IMR-90 (cell line): ENCODE measurements at regions not wholly inside any gene's neighbourhood (a gene's known extent, or its start where the extent isn't known, plus 50 kb on each side); places are given as distances from the start of the nearest gene placed in this dataset.

Experiments
- ATAC-seq: fragments of 200-7000 bp; cut with Tn5 transposase; 2 replicates; pipeline ENCODE4 v1.9.1; 2020; ENCODE audit warnings: low read depth, mild to moderate bottlenecking, moderate library complexity
- BruUV-seq: library from RNA; stranded (reverse); fragments of 400-500 nt; replicated peaks from 2 replicates; lab custom pipeline; 2021; lab: Mats Ljungman, UMichigan
- CTCF ChIA-PET: fragments of 300-600 bp; formaldehyde crosslinking; extraction: SDS; loops from one replicate; lab custom pipeline; 2021; ENCODE audit warnings: antibody characterized with exemption; lab: Yijun Ruan, JAX
- POLR2A ChIA-PET: fragments of 300-600 bp; sonication (Branson Sonifier 250); formaldehyde crosslinking; loops from one replicate; lab custom pipeline; 2022; ENCODE audit warnings: antibody characterized with exemption; ENCODE audit not compliant: unreplicated experiment; lab: Charles Lee
- DNase-seq: peaks from one replicate; pipeline ENCODE4 v3.0.0; 2013
- H2AFZ ChIP-seq: replicated peaks from 2 replicates; pipeline ENCODE3; 2013; ENCODE audit warnings: low read length, mild to moderate bottlenecking; ENCODE audit not compliant: poor library complexity
- H2AK5ac ChIP-seq: 2 replicates; pipeline ENCODE4 v1.6.1; 2013; ENCODE audit warnings: low read depth, low read length, inconsistent platforms
- H2AK9ac ChIP-seq: replicated peaks from 2 replicates; pipeline ENCODE3; 2013; ENCODE audit warnings: mild to moderate bottlenecking, low read depth, low read length, moderate library complexity; ENCODE audit not compliant: poor library complexity
- H2BK120ac ChIP-seq: 2 replicates; pipeline ENCODE4 v1.6.1; 2013; ENCODE audit warnings: low read depth, low read length, inconsistent platforms
- H2BK15ac ChIP-seq: 3 replicates; pipeline ENCODE4 v1.6.1; 2013; ENCODE audit warnings: low read depth, low read length, inconsistent platforms
- H2BK20ac ChIP-seq: 2 replicates; pipeline ENCODE4 v1.6.1; 2013; ENCODE audit warnings: low read depth, mild to moderate bottlenecking, inconsistent platforms, low read length, moderate library complexity
- H2BK5ac ChIP-seq: 2 replicates; pipeline ENCODE4 v1.6.1; 2013; ENCODE audit warnings: mild to moderate bottlenecking, low read depth, low read length, inconsistent platforms; ENCODE audit not compliant: poor library complexity, severe bottlenecking
- H3K14ac ChIP-seq: replicated peaks from 2 replicates; pipeline ENCODE4 v1.6.1; 2013; ENCODE audit warnings: low read depth, low read length, inconsistent platforms
- H3K18ac ChIP-seq: 2 replicates; pipeline ENCODE4 v1.6.1; 2013; ENCODE audit warnings: low read depth, low read length, control low read depth
- H3K23ac ChIP-seq: 2 replicates; pipeline ENCODE4 v1.6.1; 2013; ENCODE audit warnings: low read depth, low read length, inconsistent platforms
- H3K27ac ChIP-seq: 2 replicates; pipeline ENCODE4 v1.5.1; 2013; ENCODE audit warnings: mild to moderate bottlenecking, control low read depth, low read length; ENCODE audit not compliant: insufficient read depth
- H3K27me3 ChIP-seq: 2 replicates; pipeline ENCODE4 v1.6.1; 2013; ENCODE audit warnings: low read length; ENCODE audit not compliant: control insufficient read depth, insufficient read depth
- H3K36me3 ChIP-seq: 2 replicates; pipeline ENCODE4 v1.6.1; 2013; ENCODE audit warnings: low read length, mixed read lengths; ENCODE audit not compliant: control insufficient read depth, insufficient read depth
- H3K4ac ChIP-seq: 2 replicates; pipeline ENCODE4 v1.6.1; 2013; ENCODE audit warnings: low read depth, low read length, inconsistent platforms
- H3K4me1 ChIP-seq: 2 replicates; pipeline ENCODE4 v1.6.1; 2013; ENCODE audit warnings: low read length, mixed read lengths; ENCODE audit not compliant: control insufficient read depth, insufficient read depth
- H3K4me2 ChIP-seq: 2 replicates; pipeline ENCODE4 v1.6.1; 2013; ENCODE audit warnings: low read depth, mild to moderate bottlenecking, control low read depth, low read length, moderate library complexity
- H3K4me3 ChIP-seq: 2 replicates; pipeline ENCODE4 v1.5.1; 2013; ENCODE audit warnings: low read depth, mild to moderate bottlenecking, control low read depth, low read length, moderate library complexity; ENCODE audit not compliant: insufficient read depth
- H3K56ac ChIP-seq: 2 replicates; pipeline ENCODE4 v1.6.1; 2013; ENCODE audit warnings: low read length, inconsistent platforms; ENCODE audit not compliant: insufficient read depth; ENCODE audit errors: extremely low read depth
- H3K79me1 ChIP-seq, 2 experiments: 2 replicates each; pipeline ENCODE4 v1.6.1; 2013; ENCODE audit warnings: low read length in 2 of 2, inconsistent platforms in 1 of 2, low read depth in 1 of 2
- H3K9ac ChIP-seq: 2 replicates; pipeline ENCODE4 v1.6.1; 2013; ENCODE audit warnings: low read depth, low read length, control low read depth
- H3K9me1 ChIP-seq: 2 replicates; pipeline ENCODE4 v1.6.1; 2013; ENCODE audit warnings: low read length, inconsistent platforms; ENCODE audit not compliant: insufficient read depth
- H3K9me3 ChIP-seq: 2 replicates; pipeline ENCODE4 v1.6.1; 2013; ENCODE audit warnings: low read length; ENCODE audit not compliant: control insufficient read depth, insufficient read depth
- H4K20me1 ChIP-seq: 2 replicates; pipeline ENCODE4 v1.6.1; 2013; ENCODE audit warnings: low read length, inconsistent platforms; ENCODE audit not compliant: insufficient read depth
- H4K5ac ChIP-seq: 2 replicates; pipeline ENCODE4 v1.6.1; 2013; ENCODE audit warnings: mild to moderate bottlenecking, low read depth, low read length, control low read depth
- H4K8ac ChIP-seq, 2 experiments: 2 replicates each; pipeline ENCODE4 v1.6.1; 2013; ENCODE audit warnings: low read depth in 2 of 2, low read length in 2 of 2, control low read depth in 1 of 2, inconsistent platforms in 1 of 2
- H4K91ac ChIP-seq: 2 replicates; pipeline ENCODE4 v1.6.1; 2013; ENCODE audit warnings: low read depth, low read length, inconsistent platforms; ENCODE audit not compliant: insufficient read depth
- BHLHE40 ChIP-seq: fragments of 150-350 bp; IDR thresholded peaks from 2 replicates; pipeline ENCODE4 v1.6.1; 2016; ENCODE audit warnings: mild to moderate bottlenecking, low read depth, low read length
- CEBPB ChIP-seq: IDR thresholded peaks from 2 replicates; pipeline ENCODE4 v1.6.1; 2012; ENCODE audit warnings: low read depth, low read length, improper control_type of control experiment
- CHD1 ChIP-seq: IDR thresholded peaks from 2 replicates; pipeline ENCODE4 v1.6.1; 2012; ENCODE audit warnings: low read depth, low read length, improper control_type of control experiment
- FOS ChIP-seq: fragments of 150-350 bp; IDR thresholded peaks from 2 replicates; pipeline ENCODE4 v1.6.1; 2016; ENCODE audit warnings: low read depth, low read length
- MAFK ChIP-seq: IDR thresholded peaks from 2 replicates; pipeline ENCODE4 v1.6.1; 2012; ENCODE audit warnings: low read depth, low read length, improper control_type of control experiment
- MAZ ChIP-seq: IDR thresholded peaks from 2 replicates; pipeline ENCODE4 v1.6.1; 2012; ENCODE audit warnings: low read depth, mild to moderate bottlenecking, low read length, improper control_type of control experiment, moderate library complexity, borderline replicate concordance
- MXI1 ChIP-seq: IDR thresholded peaks from 2 replicates; pipeline ENCODE4 v1.6.1; 2012; ENCODE audit warnings: low read depth, mild to moderate bottlenecking, low read length, moderate library complexity, borderline replicate concordance
- NFE2L2 ChIP-seq: fragments of 150-350 bp; IDR thresholded peaks from 2 replicates; pipeline ENCODE4 v1.6.1; 2016; ENCODE audit warnings: low read depth, mild to moderate bottlenecking, low read length
- POLR2A ChIP-seq: IDR thresholded peaks from 2 replicates; pipeline ENCODE4 v1.6.1; 2012; ENCODE audit warnings: mild to moderate bottlenecking, low read depth, low read length
- RAD21 ChIP-seq: IDR thresholded peaks from 2 replicates; pipeline ENCODE4 v1.6.1; 2012; ENCODE audit warnings: low read length, improper control_type of control experiment
- RCOR1 ChIP-seq: IDR thresholded peaks from 2 replicates; pipeline ENCODE4 v1.6.1; 2012; ENCODE audit warnings: mild to moderate bottlenecking, low read length, improper control_type of control experiment; ENCODE audit not compliant: insufficient replicate concordance
- RFX5 ChIP-seq: IDR thresholded peaks from 2 replicates; pipeline ENCODE4 v1.8.0; 2012; ENCODE audit warnings: low read depth, mild to moderate bottlenecking, low read length, moderate library complexity
- SMC3 ChIP-seq: fragments of 150-350 bp; IDR thresholded peaks from 2 replicates; pipeline ENCODE4 v1.6.1; 2016; ENCODE audit warnings: low read depth, mild to moderate bottlenecking, antibody characterized with exemption, low read length, moderate library complexity
- WGBS, 2 experiments: methylation state at CpG; one replicate each; pipeline versions ENCODE4 v1.1.5 to v1.1.7; 2013; ENCODE audit warnings: missing lambda C conversion rate in 2 of 2; ENCODE audit not compliant: insufficient read length in 1 of 2; ENCODE audit errors: extremely low coverage in 2 of 2; 5-methylcytosine and 5-hydroxymethylcytosine counted together
- dilution Hi-C: fragments of 300-500 bp; cut with HindIII; formaldehyde crosslinking; loops from one replicate; pipeline ENCODE4 v1.14.3; 2018; ENCODE audit warnings: low sequenced_read_pairs; ENCODE audit not compliant: unreplicated experiment
- in situ Hi-C: fragments of 300-500 bp; cut with MboI; formaldehyde crosslinking; loops from 3 replicates; pipeline ENCODE4 v1.14.3; 2019; ENCODE audit warnings: low sequenced_read_pairs, inconsistent platforms, mixed read lengths
- intact Hi-C: fragments of 100-400 bp; cut with micrococcal nuclease; formaldehyde crosslinking; loops from 2 replicates; pipeline ENCODE4 v1.10.0; 2022
- TF ChIP-seq, protein P1 (sequence below): conservative IDR thresholded peaks from 2 replicates; pipeline ENCODE4 v1.5.1; 2012; ENCODE audit warnings: mild to moderate bottlenecking, low read depth, low read length, improper control_type of control experiment
- TF ChIP-seq, protein P2 (sequence below): fragments of 150-350 bp; IDR thresholded peaks from 2 replicates; pipeline ENCODE4 v1.6.1; 2016; ENCODE audit warnings: low read depth, mild to moderate bottlenecking, low read length, moderate library complexity, borderline replicate concordance
- TF ChIP-seq, protein P3 (sequence below): fragments of 150-350 bp; IDR thresholded peaks from 2 replicates; pipeline ENCODE4 v1.6.1; 2017; ENCODE audit warnings: mild to moderate bottlenecking, antibody characterized with exemption, low read length, low read depth

DNA sequence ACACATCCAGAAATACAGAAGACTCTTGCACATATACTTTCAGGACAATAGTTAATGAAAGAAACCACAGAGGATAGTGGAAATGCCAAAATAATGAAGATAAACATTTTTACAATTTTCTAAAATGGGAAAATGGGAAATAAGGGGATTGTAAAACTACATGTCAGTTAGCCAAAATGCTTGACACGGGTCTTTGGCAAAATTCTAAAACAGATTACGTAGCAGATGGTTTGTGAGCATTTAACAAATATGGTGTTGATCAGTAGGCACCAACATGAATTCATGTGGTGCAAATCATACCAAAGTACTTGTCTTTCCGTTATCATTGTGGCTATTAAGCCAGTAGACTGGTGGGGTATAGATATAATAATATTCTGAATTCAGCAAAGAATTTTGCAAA lies 348.5 kb upstream of the ROBO1 start:
- intact Hi-C loops, result no loop called here

More for the DNA sequence above, 348.5 kb upstream of the ROBO1 start:
- no peak overlapping the region for H4K5ac ChIP-seq
- no peaks in the 10 kb centered on the region for H4K20me1 ChIP-seq
- H3K36me3 ChIP-seq, result no peaks in the 10 kb centered on the region
- no peaks in the 10 kb centered on the region for H3K9me3 ChIP-seq
- no peak overlapping the region for H3K18ac ChIP-seq
- H3K27me3 ChIP-seq, result no peaks in the 10 kb centered on the region
- H3K4me3 ChIP-seq, result no peak overlapping the region
- H3K4ac ChIP-seq, result no peak overlapping the region
- H3K27ac ChIP-seq, result no peak overlapping the region
- H3K14ac ChIP-seq, result no peak overlapping the region
- H3K79me1 ChIP-seq, result no peaks in the 10 kb centered on the region
- no peaks in the 10 kb centered on the region for H3K4me1 ChIP-seq
- no peak for DNase-seq
- WGBS, 2 experiments, result no CpG with 5 or more reads among the region's 3 CpGs
- ChIA-PET POLR2A (no interaction called here), CTCF (no interaction called here)
- no peak overlapping the region for H4K8ac ChIP-seq
- H2BK20ac ChIP-seq, result no peak overlapping the region
- no peak overlapping the region for H2AFZ ChIP-seq
- TF ChIP-seq CHD1 (no peak), RCOR1 (no peak), CEBPB (no peak), BHLHE40 (no peak), MXI1 (no peak), POLR2A (no peak), RAD21 (no peak), MAZ (no peak), RFX5 (no peak), SMC3 (no peak), NFE2L2 (no peak), MAFK (no peak), FOS (no peak)
- TF ChIP-seq, protein P1, sequence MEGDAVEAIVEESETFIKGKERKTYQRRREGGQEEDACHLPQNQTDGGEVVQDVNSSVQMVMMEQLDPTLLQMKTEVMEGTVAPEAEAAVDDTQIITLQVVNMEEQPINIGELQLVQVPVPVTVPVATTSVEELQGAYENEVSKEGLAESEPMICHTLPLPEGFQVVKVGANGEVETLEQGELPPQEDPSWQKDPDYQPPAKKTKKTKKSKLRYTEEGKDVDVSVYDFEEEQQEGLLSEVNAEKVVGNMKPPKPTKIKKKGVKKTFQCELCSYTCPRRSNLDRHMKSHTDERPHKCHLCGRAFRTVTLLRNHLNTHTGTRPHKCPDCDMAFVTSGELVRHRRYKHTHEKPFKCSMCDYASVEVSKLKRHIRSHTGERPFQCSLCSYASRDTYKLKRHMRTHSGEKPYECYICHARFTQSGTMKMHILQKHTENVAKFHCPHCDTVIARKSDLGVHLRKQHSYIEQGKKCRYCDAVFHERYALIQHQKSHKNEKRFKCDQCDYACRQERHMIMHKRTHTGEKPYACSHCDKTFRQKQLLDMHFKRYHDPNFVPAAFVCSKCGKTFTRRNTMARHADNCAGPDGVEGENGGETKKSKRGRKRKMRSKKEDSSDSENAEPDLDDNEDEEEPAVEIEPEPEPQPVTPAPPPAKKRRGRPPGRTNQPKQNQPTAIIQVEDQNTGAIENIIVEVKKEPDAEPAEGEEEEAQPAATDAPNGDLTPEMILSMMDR, result no peak
- TF ChIP-seq, protein P2, sequence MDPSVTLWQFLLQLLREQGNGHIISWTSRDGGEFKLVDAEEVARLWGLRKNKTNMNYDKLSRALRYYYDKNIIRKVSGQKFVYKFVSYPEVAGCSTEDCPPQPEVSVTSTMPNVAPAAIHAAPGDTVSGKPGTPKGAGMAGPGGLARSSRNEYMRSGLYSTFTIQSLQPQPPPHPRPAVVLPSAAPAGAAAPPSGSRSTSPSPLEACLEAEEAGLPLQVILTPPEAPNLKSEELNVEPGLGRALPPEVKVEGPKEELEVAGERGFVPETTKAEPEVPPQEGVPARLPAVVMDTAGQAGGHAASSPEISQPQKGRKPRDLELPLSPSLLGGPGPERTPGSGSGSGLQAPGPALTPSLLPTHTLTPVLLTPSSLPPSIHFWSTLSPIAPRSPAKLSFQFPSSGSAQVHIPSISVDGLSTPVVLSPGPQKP, result no peak
- TF ChIP-seq, protein P3, sequence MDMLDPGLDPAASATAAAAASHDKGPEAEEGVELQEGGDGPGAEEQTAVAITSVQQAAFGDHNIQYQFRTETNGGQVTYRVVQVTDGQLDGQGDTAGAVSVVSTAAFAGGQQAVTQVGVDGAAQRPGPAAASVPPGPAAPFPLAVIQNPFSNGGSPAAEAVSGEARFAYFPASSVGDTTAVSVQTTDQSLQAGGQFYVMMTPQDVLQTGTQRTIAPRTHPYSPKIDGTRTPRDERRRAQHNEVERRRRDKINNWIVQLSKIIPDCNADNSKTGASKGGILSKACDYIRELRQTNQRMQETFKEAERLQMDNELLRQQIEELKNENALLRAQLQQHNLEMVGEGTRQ, result no peak
- H3K9me1 ChIP-seq, result no peaks in the 10 kb centered on the region
- no peak overlapping the region for H3K56ac ChIP-seq
- dilution Hi-C loops, result no loop called here
- no peak overlapping the region for H2AK5ac ChIP-seq
- in situ Hi-C loops, result no loop called here
- no peak overlapping the region for H3K4me2 ChIP-seq
- BruUV-seq, result no TSS peak
- H4K91ac ChIP-seq, result no peak overlapping the region
- no peak overlapping the region for H3K23ac ChIP-seq
- H2BK5ac ChIP-seq, result no peak overlapping the region
- ATAC-seq, result no peak
- no peak overlapping the region for H2BK15ac ChIP-seq
- no peak overlapping the region for H2BK120ac ChIP-seq
- H3K9ac ChIP-seq, result no peak overlapping the region
- H2AK9ac ChIP-seq, result no peak overlapping the region
